ENCODE measurements at regions not wholly inside any gene's neighbourhood (a gene's known extent, or its start where the extent isn't known, plus 50 kb on each side); places are given as distances from the start of the nearest gene placed in this dataset.

DNA sequence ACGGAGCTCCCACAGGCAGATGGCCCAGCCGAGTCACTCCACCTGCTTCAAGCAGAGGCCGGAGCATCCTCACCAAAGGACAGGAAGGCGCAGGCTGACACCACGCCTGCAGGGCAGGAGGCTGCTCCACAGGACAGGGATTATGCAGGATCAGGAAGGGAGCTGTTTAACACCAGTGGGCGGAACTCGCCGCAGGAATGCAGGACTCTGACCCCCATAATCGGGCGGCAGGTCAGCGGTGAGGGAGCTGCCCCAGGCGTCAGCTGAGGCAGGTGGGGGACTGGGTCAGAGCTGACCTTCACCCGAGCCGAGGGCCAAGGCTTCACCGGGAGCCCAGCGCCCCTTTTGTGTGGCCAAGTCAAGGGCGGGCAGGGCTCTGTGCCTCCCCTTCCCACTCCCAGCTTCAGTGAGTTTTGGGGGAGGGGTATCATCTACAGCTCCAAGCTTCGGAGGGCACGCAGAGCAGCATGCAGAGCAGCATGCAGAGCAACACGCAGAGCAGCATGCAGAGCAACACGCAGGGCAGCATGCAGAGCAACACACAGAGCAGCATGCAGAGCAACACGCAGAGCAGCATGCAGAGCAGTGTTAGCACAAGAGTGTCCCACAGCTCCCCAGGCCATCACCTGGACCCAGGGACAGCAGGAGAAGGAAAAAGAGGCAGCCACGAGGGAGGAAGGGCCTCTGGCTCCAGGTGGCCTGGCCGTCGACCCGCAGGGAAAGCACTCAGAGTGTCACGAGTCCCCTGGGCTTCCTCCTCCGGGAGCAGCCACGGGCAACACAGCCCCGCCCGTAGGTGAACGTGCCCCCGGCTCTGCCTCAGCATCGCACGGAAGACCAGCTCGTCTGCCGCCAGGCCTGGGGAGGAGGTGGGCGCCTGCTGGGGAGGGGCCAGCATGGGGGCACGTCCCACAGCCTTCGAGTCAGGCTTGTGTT is 151.7 kb upstream of the PPP2R2D start:
- Histone ChIP-seq H3K79me2 (ENCODE audit: control insufficient read depth, insufficient read depth, low read length) (no peaks in the 10 kb centered on the region), H4K20me1 (replicated peaks; ENCODE audit: control insufficient read depth, extremely low read depth, insufficient read depth, low read length) (no peaks in the 10 kb centered on the region), H3K4me1 (ENCODE audit: control insufficient read depth, extremely low read depth, insufficient read depth, low read length) (no peaks in the 10 kb centered on the region), H2AFZ (ENCODE audit: low read depth, low read length) (no peak overlapping the region), H3K9me1 (replicated peaks; ENCODE audit: control insufficient read depth, extremely low read depth, insufficient read depth, low read length) (no peaks in the 10 kb centered on the region), H3K9me3 (replicated peaks; ENCODE audit: control insufficient read depth, insufficient read depth, low read length) (peaks cover 7% of the 10 kb centered on the region), H3K27me3 (ENCODE audit: control insufficient read depth in 2 of 2, insufficient read depth in 2 of 2, low read length in 2 of 2) (no peaks in the 10 kb centered on the region), H3K9ac (replicated peaks; ENCODE audit: extremely low read depth, insufficient read depth, low read length) (no peak overlapping the region), H3K36me3 (ENCODE audit: control insufficient read depth in 2 of 2, extremely low read depth in 1 of 2, insufficient read depth in 2 of 2, low read length in 2 of 2) (no peaks in the 10 kb centered on the region), H3K4me3 (replicated peaks in 1 of 3; ENCODE audit: insufficient read depth in 1 of 3, low read depth in 1 of 3, low read length in 3 of 3) (no peak overlapping the region), H3K27ac (ENCODE audit: insufficient read depth, low read depth, low read length) (no peak overlapping the region), H3K4me2 (ENCODE audit: insufficient read depth, low read length) (no peak overlapping the region)
- DNase-seq (ENCODE audit: low read depth, low spot score), result no peak
- ChIA-PET CTCF (no interaction called here), POLR2A (no interaction called here)
- dilution Hi-C loops (cut with MboI; ENCODE audit: extremely low pct_ligation_motif_present, low sequenced_read_pairs), result no loop called here
- intact Hi-C loops (cut with micrococcal nuclease), result no loop called here
- TF ChIP-seq MYC (IDR thresholded peaks at IDR 0.05; ENCODE audit: low read depth, low read length) (no peak), EZH2 (IDR thresholded peaks at IDR 0.05; ENCODE audit: borderline replicate concordance, low read depth, low read length, severe bottlenecking) (no peak), POLR2AphosphoS5 (IDR thresholded peaks at IDR 0.05; ENCODE audit: insufficient read depth, low read depth, low read length) (no peak), GATA2 (IDR thresholded peaks at IDR 0.05; ENCODE audit: insufficient read depth, insufficient read length, low read depth, low read length) (no peak), POLR2A (IDR thresholded peaks at IDR 0.05; ENCODE audit: low read depth, low read length) (no peak), JUN (IDR thresholded peaks at IDR 0.05; ENCODE audit: borderline replicate concordance, insufficient read depth, insufficient read length, low read depth) (no peak), FOS (IDR thresholded peaks at IDR 0.05; ENCODE audit: borderline replicate concordance, insufficient read depth, low read length) (no peak)
- TF ChIP-seq, protein P1, sequence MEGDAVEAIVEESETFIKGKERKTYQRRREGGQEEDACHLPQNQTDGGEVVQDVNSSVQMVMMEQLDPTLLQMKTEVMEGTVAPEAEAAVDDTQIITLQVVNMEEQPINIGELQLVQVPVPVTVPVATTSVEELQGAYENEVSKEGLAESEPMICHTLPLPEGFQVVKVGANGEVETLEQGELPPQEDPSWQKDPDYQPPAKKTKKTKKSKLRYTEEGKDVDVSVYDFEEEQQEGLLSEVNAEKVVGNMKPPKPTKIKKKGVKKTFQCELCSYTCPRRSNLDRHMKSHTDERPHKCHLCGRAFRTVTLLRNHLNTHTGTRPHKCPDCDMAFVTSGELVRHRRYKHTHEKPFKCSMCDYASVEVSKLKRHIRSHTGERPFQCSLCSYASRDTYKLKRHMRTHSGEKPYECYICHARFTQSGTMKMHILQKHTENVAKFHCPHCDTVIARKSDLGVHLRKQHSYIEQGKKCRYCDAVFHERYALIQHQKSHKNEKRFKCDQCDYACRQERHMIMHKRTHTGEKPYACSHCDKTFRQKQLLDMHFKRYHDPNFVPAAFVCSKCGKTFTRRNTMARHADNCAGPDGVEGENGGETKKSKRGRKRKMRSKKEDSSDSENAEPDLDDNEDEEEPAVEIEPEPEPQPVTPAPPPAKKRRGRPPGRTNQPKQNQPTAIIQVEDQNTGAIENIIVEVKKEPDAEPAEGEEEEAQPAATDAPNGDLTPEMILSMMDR (IDR thresholded peaks at IDR 0.05; ENCODE audit: extremely low read depth in 1 of 2, insufficient read depth in 1 of 2, low read depth in 1 of 2, low read length in 2 of 2), result no peak
- TF ChIP-seq, protein P2, sequence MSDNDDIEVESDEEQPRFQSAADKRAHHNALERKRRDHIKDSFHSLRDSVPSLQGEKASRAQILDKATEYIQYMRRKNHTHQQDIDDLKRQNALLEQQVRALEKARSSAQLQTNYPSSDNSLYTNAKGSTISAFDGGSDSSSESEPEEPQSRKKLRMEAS (IDR thresholded peaks at IDR 0.05; ENCODE audit: insufficient read depth, insufficient read length), result no peak
- no TSS peak for BruUV-seq (replicated peaks)
- FAIRE-seq, result no peak
